GM21423 (cell line): ENCODE measurements at regions not wholly inside any gene's neighbourhood (a gene's known extent, or its start where the extent isn't known, plus 50 kb on each side); places are given as distances from the start of the nearest gene placed in this dataset.

ENCODE experiments used
- ATAC-seq: cut with Tn5 transposase; IDR thresholded peaks from one replicate; pipeline ENCODE4 v1.9.1; 2021; ENCODE audit warnings: mild to moderate bottlenecking, moderate library complexity; ENCODE audit not compliant: unreplicated experiment

DNA sequence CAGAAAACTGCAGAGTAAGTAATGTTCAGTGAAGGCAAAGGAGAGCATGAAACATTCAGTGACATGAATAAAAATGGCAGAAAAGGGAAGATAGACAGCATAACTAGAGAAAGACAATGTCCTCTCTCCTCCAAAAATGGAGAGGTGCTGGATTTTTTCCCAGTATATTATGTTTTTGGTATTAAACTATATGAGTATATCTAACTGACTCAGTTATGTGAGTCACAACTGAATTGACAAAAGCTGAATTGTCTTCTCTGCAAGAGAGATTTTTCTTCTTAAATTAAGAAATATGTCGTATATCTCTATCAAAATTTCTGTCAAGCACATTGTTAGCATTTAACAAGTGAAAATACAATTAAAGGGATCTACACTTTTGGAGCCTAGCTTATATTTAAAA, 375.1 kb downstream of the CHSY3 start:
- no peak for ATAC-seq

GRCh38 chr5:130278136-130278535, 373.9 kb downstream of the CHSY3 start:
- ATAC-seq, result no peak

- ATAC-seq, result no peak
Measured at GRCh38 chr5:130277522-130277921, 373.3 kb downstream of the CHSY3 start.

- no peak for ATAC-seq
Measured at GRCh38 chr5:130277002-130277401, 372.7 kb downstream of the CHSY3 start.

GRCh38 chr5:130272837-130273236, 368.6 kb downstream of the CHSY3 start:
- no peak for ATAC-seq

DNA sequence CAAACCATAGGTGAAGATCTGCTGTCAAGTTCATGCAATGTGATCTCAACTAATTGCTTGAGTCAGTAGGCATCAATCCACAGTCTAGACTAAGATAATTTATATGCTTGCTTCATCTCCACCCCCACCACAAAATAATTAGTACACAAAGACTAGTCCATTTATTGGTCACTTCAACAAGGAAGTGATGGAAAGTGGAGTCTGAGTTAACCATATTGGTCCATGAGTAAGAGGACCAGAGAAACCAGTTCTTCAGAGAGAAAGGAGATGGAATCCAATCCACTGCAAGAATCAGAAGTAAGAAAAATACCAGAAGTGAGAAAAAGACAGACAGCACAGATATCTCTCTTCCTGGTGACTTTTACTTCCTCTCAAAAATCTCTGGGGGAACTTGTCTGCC, 366.5 kb downstream of the CHSY3 start:
- no peak for ATAC-seq

GRCh38 chr5:130268489-130268888, 364.2 kb downstream of the CHSY3 start:
- no peak for ATAC-seq

DNA sequence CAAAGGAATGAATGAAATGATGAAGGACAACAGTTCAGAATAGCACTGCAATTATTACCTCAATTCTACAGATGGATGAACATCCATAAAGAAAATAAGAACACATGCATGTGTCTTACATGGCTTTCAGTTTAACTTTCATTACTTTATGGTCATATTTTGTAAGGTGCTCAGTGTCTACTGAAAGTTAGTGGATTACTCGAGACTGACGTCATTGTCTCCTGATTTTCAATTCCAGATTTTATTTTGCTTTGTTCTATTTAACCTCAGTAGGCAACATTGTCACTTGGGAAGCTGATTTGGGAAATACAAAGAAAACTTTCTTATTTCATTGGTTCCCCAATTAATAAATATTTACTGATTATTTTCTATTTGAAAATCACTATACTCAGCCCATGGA, 363.7 kb downstream of the CHSY3 start:
- no peak for ATAC-seq

GRCh38 chr5:130260481-130260880, 356.2 kb downstream of the CHSY3 start:
- ATAC-seq, result no peak

GRCh38 chr5:130251931-130252330, 347.7 kb downstream of the CHSY3 start:
- ATAC-seq, result no peak

- ATAC-seq, result no peak
Measured at GRCh38 chr5:130243641-130244040, 339.4 kb downstream of the CHSY3 start.

GRCh38 chr5:130237721-130238120, 333.5 kb downstream of the CHSY3 start:
- no peak for ATAC-seq
